ENCODE measurements at regions not wholly inside any gene's neighbourhood (a gene's known extent, or its start where the extent isn't known, plus 50 kb on each side); places are given as distances from the start of the nearest gene placed in this dataset.

DNA sequence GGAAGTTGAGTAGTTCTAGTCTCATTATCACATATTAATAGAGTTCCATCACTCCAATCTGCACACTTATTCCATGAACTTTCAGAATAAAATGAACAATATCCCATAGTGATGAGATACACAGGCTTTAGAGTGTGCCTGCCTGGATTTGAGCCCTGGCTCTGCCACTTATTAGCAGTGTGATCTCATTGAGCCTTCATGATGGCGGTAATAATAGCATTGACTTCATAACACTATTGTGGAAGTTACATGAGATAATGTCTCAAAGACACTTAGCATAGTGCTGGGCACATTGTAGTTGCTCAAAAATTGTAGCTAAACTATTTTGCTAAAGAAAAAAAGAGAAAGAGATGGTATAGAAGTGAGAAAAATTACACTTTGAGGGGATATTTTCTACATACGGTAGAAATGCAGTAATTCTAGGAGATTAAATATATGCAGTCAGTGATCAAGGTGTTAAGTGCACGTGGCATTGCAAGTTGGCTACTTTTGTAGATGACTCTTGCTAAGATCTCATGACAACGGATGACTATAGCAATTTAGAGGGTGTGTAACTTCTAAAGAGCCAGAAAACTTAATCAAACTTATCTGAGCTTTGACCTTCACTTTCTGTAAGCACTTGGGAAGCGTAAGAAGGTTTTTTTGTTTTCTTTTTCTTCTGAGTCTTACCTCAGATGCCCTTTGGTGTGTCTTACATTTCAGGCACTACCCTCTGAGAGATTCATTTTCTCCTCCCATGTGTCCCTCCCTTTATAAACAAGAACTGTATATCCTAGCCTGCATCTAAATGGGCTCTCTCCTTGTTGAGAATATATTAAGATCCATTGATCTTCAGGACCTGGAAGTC is 380.6 kb upstream of the NR3C2 start:
- H3K4me1 Mint-ChIP-seq (ENCODE audit: unreplicated experiment) = no peaks in the 10 kb centered on the region
- no peak for DNase-seq (ENCODE audit: low spot score)
- H3K27me3 Mint-ChIP-seq (ENCODE audit: unreplicated experiment) = no peaks in the 10 kb centered on the region
- no peak overlapping the region for H3K4me3 Mint-ChIP-seq (ENCODE audit: unreplicated experiment)
- H3K27ac Mint-ChIP-seq (ENCODE audit: unreplicated experiment) = no peak overlapping the region
- no peaks in the 10 kb centered on the region for H3K9me3 Mint-ChIP-seq (ENCODE audit: unreplicated experiment)
- no peaks in the 10 kb centered on the region for H3K36me3 Mint-ChIP-seq (ENCODE audit: low read depth, unreplicated experiment)
- TF ChIP-seq CTCF (IDR thresholded peaks at IDR 0.05; ENCODE audit: unreplicated experiment) = no peak

- Mint-ChIP-seq H3K9me3 (ENCODE audit: unreplicated experiment) (no peaks in the 10 kb centered on the region), H3K27ac (ENCODE audit: unreplicated experiment) (no peak overlapping the region), H3K36me3 (ENCODE audit: low read depth, unreplicated experiment) (no peaks in the 10 kb centered on the region), H3K4me1 (ENCODE audit: unreplicated experiment) (no peaks in the 10 kb centered on the region), H3K4me3 (ENCODE audit: unreplicated experiment) (no peak overlapping the region), H3K27me3 (ENCODE audit: unreplicated experiment) (no peaks in the 10 kb centered on the region)
- DNase-seq (ENCODE audit: low spot score) = no peak
- TF ChIP-seq CTCF (IDR thresholded peaks at IDR 0.05; ENCODE audit: unreplicated experiment) = no peak
These were observed 371.8 kb upstream of the NR3C2 start for GRCh38 chr4:148814030-148814429.

DNA sequence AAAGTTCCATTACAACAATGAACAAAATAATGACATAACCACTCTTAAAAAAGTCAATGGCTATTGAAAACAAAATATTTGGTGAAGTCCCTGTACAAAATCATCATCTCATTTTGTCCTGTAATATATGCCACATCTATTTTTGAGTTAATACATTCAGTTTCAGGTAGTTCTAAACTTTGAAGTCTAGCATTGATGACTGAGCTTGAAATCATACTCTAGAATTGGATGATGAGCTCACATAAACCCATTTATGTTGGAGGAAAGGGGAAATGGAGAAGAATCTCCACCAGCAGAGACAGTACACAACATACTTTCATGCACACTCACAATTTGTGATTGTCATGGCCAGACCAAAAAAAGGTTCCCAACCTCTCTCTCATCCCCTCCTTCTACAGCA is 371.1 kb upstream of the NR3C2 start:
- H3K27ac Mint-ChIP-seq (ENCODE audit: unreplicated experiment) = no peak overlapping the region
- no peaks in the 10 kb centered on the region for H3K36me3 Mint-ChIP-seq (ENCODE audit: low read depth, unreplicated experiment)
- DNase-seq (ENCODE audit: low spot score) = no peak
- no peaks in the 10 kb centered on the region for H3K9me3 Mint-ChIP-seq (ENCODE audit: unreplicated experiment)
- no peak overlapping the region for H3K4me3 Mint-ChIP-seq (ENCODE audit: unreplicated experiment)
- no peaks in the 10 kb centered on the region for H3K27me3 Mint-ChIP-seq (ENCODE audit: unreplicated experiment)
- TF ChIP-seq CTCF (IDR thresholded peaks at IDR 0.05; ENCODE audit: unreplicated experiment) = no peak
- no peaks in the 10 kb centered on the region for H3K4me1 Mint-ChIP-seq (ENCODE audit: unreplicated experiment)

DNA sequence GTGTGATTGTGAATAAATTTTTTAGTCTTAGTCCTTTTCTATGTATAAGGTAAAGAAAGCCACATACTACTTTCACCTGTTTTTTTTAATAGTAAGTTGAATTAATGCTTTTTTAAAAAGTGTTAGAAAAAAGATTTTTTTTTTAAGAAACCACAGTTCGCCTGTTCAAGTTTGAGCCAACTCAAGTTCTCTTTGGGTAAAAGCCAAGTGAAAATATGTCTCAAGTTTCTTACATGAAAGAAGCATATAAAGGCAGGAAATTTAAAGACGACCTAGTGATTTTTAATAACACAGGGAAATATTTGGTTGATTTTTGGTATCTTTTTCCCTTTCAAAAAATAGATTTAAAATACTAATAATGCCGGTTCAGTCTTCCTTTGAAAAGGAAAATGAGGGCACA is 369.9 kb upstream of the NR3C2 start:
- H3K27me3 Mint-ChIP-seq (ENCODE audit: unreplicated experiment) = no peaks in the 10 kb centered on the region
- no peaks in the 10 kb centered on the region for H3K4me1 Mint-ChIP-seq (ENCODE audit: unreplicated experiment)
- H3K36me3 Mint-ChIP-seq (ENCODE audit: low read depth, unreplicated experiment) = no peaks in the 10 kb centered on the region
- no peak for TF ChIP-seq CTCF (IDR thresholded peaks at IDR 0.05; ENCODE audit: unreplicated experiment)
- H3K4me3 Mint-ChIP-seq (ENCODE audit: unreplicated experiment) = no peak overlapping the region
- no peaks in the 10 kb centered on the region for H3K9me3 Mint-ChIP-seq (ENCODE audit: unreplicated experiment)
- H3K27ac Mint-ChIP-seq (ENCODE audit: unreplicated experiment) = no peak overlapping the region
- DNase-seq (ENCODE audit: low spot score) = no peak

- H3K27me3 Mint-ChIP-seq (ENCODE audit: unreplicated experiment) = no peaks in the 10 kb centered on the region
- H3K36me3 Mint-ChIP-seq (ENCODE audit: low read depth, unreplicated experiment) = no peaks in the 10 kb centered on the region
- no peak overlapping the region for H3K27ac Mint-ChIP-seq (ENCODE audit: unreplicated experiment)
- TF ChIP-seq CTCF (IDR thresholded peaks at IDR 0.05; ENCODE audit: unreplicated experiment) = no peak
- H3K4me1 Mint-ChIP-seq (ENCODE audit: unreplicated experiment) = no peaks in the 10 kb centered on the region
- DNase-seq (ENCODE audit: low spot score) = no peak
- H3K4me3 Mint-ChIP-seq (ENCODE audit: unreplicated experiment) = no peak overlapping the region
- no peaks in the 10 kb centered on the region for H3K9me3 Mint-ChIP-seq (ENCODE audit: unreplicated experiment)
These were observed 368.2 kb upstream of the NR3C2 start for GRCh38 chr4:148810461-148810860.

All from endothelial cell (in vitro differentiated cells).